ENCODE measurements at regions not wholly inside any gene's neighbourhood (a gene's known extent, or its start where the extent isn't known, plus 50 kb on each side); places are given as distances from the start of the nearest gene placed in this dataset.

DNA sequence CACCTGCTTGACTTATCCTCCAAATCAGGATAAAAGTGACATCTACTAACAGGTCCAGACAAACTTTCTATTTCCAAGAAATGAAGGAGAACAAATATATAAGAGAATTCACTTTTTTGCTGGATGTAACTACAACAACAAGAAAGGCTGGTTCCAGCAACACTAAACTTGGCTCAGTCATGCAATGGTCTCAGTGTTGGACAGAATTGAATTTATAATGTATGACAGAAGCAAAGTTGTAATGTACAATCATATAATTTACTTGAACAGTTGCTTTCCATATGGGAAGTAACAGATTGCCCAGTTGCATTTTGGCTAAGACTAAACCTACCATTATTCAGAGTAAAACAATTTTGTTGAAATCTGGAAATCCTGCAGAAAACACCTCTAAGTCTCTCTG is 183.3 kb upstream of the INTU start:
- TF ChIP-seq, protein P1, sequence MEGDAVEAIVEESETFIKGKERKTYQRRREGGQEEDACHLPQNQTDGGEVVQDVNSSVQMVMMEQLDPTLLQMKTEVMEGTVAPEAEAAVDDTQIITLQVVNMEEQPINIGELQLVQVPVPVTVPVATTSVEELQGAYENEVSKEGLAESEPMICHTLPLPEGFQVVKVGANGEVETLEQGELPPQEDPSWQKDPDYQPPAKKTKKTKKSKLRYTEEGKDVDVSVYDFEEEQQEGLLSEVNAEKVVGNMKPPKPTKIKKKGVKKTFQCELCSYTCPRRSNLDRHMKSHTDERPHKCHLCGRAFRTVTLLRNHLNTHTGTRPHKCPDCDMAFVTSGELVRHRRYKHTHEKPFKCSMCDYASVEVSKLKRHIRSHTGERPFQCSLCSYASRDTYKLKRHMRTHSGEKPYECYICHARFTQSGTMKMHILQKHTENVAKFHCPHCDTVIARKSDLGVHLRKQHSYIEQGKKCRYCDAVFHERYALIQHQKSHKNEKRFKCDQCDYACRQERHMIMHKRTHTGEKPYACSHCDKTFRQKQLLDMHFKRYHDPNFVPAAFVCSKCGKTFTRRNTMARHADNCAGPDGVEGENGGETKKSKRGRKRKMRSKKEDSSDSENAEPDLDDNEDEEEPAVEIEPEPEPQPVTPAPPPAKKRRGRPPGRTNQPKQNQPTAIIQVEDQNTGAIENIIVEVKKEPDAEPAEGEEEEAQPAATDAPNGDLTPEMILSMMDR (IDR thresholded peaks at IDR 0.05) = no peak
- TF ChIP-seq POLR2A (IDR thresholded peaks at IDR 0.05) = no peak

Data from lower leg skin (tissue), 3 donors.